OCI-LY3 (cell line): ENCODE measurements at regions not wholly inside any gene's neighbourhood (a gene's known extent, or its start where the extent isn't known, plus 50 kb on each side); places are given as distances from the start of the nearest gene placed in this dataset.
"Not testable (repeated sequence)": the region's sequence is repeated elsewhere in the genome, so short reads cannot be mapped to it uniquely, and the experiment has no call there.

ENCODE experiments used
- H2AFZ ChIP-seq: fragments of 200-600, 300-600 bp; shearing (Covaris generic); 2 replicates; pipeline ENCODE4 v1.6.0; 2014; ENCODE audit warnings: antibody characterized with exemption, low read depth, low read length
- H3K27ac ChIP-seq: fragments of 200-600, 300-600 bp; sonication (generic); 2 replicates; pipeline ENCODE4 v1.5.1; 2014; ENCODE audit warnings: mild to moderate bottlenecking, low read length, moderate library complexity, mixed read lengths
- H3K27me3 ChIP-seq: fragments of 200-600, 300-600 bp; sonication (generic); 2 replicates; pipeline ENCODE4 v1.6.1; 2014; ENCODE audit warnings: low read depth, low read length, mixed read lengths
- H3K36me3 ChIP-seq: fragments of 200-600, 300-600 bp; sonication (generic); replicated peaks from 2 replicates; pipeline ENCODE3; 2014; ENCODE audit warnings: low read depth, low read length, mixed read lengths
- H3K4me1 ChIP-seq: fragments of 300-600, 200-600 bp; sonication (generic); 2 replicates; pipeline ENCODE4 v1.6.1; 2014; ENCODE audit warnings: low read length, mixed read lengths
- H3K4me2 ChIP-seq: fragments of 200-600, 300-600 bp; sonication (generic); 2 replicates; pipeline ENCODE4 v1.6.1; 2014; ENCODE audit warnings: low read length, mixed read lengths
- H3K4me3 ChIP-seq: fragments of 300-600, 200-600 bp; sonication (generic); 2 replicates; pipeline ENCODE4 v1.5.1; 2014; ENCODE audit warnings: antibody characterized with exemption, mild to moderate bottlenecking, low read length, moderate library complexity
- H3K79me2 ChIP-seq: fragments of 300-600, 200-600 bp; shearing (Covaris generic); 2 replicates; pipeline ENCODE4 v1.6.1; 2014; ENCODE audit warnings: mild to moderate bottlenecking, low read length, mixed read lengths
- H3K9ac ChIP-seq: fragments of 300-600, 200-600 bp; shearing (Covaris generic); 2 replicates; pipeline ENCODE4 v1.6.0; 2014; ENCODE audit warnings: mild to moderate bottlenecking, low read length, moderate library complexity
- H3K9me3 ChIP-seq: fragments of 200-600, 300-600 bp; shearing (Covaris generic); 2 replicates; pipeline ENCODE4 v1.6.1; 2014; ENCODE audit warnings: low read length, mixed read lengths; ENCODE audit not compliant: insufficient read depth
- H4K20me1 ChIP-seq: fragments of 200-600, 300-600 bp; sonication (generic); 2 replicates; pipeline ENCODE4 v1.6.1; 2016; ENCODE audit warnings: low read length, mixed read lengths; ENCODE audit not compliant: insufficient read depth
- EZH2phosphoT487 ChIP-seq: fragments of 200-600 bp; shearing (Covaris generic); IDR thresholded peaks from 2 replicates; pipeline ENCODE4 v1.6.1; 2018; ENCODE audit warnings: antibody characterized with exemption, mixed run types, low read depth
- TF ChIP-seq, protein P1 (sequence below): fragments of 200-600, 300-600 bp; sonication (generic); IDR thresholded peaks from 2 replicates; pipeline ENCODE4 v1.5.1; 2014; ENCODE audit warnings: antibody characterized with exemption, low read length, low read depth

DNA sequence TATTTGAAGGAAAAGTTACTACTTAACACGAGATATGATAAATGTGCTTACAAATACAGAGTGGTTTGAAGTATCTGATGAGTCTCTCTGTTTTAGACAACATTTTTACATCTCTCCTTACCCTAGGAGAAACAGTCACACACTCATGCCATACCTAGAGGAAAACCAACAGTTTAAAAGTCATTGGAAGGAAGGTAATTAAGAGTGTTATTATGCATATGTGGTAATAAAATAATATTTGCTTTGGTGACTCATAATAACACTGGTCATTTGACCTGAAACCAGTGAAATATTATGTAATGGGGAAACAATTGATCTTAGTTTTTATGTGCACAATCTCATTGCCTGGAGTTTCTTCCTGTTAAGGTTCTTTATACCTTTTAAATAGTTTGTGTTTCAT is 136.9 kb upstream of the SOX21 start:
- Histone ChIP-seq H3K4me1 (no peaks in the 10 kb centered on the region), H3K4me3 (no peak overlapping the region), H3K79me2 (no peaks in the 10 kb centered on the region), H3K27ac (no peak overlapping the region), H3K36me3 (no peaks in the 10 kb centered on the region), H2AFZ (no peak overlapping the region), H4K20me1 (no peaks in the 10 kb centered on the region), H3K9me3 (no peaks in the 10 kb centered on the region), H3K9ac (no peak overlapping the region), H3K27me3 (no peaks in the 10 kb centered on the region), H3K4me2 (no peak overlapping the region)
- TF ChIP-seq EZH2phosphoT487: no peak
- TF ChIP-seq, protein P1, sequence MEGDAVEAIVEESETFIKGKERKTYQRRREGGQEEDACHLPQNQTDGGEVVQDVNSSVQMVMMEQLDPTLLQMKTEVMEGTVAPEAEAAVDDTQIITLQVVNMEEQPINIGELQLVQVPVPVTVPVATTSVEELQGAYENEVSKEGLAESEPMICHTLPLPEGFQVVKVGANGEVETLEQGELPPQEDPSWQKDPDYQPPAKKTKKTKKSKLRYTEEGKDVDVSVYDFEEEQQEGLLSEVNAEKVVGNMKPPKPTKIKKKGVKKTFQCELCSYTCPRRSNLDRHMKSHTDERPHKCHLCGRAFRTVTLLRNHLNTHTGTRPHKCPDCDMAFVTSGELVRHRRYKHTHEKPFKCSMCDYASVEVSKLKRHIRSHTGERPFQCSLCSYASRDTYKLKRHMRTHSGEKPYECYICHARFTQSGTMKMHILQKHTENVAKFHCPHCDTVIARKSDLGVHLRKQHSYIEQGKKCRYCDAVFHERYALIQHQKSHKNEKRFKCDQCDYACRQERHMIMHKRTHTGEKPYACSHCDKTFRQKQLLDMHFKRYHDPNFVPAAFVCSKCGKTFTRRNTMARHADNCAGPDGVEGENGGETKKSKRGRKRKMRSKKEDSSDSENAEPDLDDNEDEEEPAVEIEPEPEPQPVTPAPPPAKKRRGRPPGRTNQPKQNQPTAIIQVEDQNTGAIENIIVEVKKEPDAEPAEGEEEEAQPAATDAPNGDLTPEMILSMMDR: no peak

DNA sequence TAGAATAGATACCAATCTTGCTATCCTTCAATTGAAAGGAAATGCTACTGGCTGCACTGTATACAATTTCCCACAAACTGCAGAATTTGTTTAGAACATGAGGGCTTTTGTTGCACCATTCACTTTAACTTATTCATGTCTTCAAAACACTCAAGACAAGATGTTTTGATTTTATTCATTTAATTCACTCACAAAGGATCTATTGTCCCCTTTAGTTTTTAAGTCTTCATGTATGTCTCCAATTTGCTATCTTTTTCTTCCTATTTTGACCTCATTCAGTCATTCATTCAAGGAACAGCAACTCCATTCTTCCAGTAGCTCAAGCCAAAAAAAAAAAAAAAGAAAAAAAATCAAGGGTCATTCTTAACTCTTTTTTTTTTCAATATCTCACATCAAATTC is 130.6 kb upstream of the SOX21 start:
- no peaks in the 10 kb centered on the region for H3K9me3 ChIP-seq
- TF ChIP-seq, protein P1: no peak
- no peak for TF ChIP-seq EZH2phosphoT487

DNA sequence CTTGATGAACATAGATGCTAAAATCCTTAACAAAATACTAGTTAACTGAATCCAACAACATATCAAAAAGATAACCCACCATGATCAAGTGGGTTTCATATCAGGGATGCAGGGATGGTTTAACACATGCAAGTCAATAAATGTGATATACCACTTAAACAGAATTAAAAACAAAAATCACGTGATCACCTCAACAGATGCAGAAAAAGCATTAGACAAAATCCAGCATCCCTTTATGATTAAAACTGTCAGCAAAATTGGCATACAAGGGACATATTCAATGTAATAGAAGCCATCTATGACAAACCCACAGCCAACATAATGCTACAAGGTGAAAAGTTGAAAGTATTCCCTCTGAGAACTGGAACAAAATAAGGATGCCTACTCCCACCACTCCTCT is 124.7 kb upstream of the SOX21 start:
- H4K20me1 ChIP-seq, H3K4me3 ChIP-seq, H2AFZ ChIP-seq, H3K4me1 ChIP-seq, H3K9ac ChIP-seq, H3K36me3 ChIP-seq, H3K79me2 ChIP-seq, H3K27ac ChIP-seq, H3K27me3 ChIP-seq, H3K9me3 ChIP-seq, H3K4me2 ChIP-seq: not testable (repeated sequence)

More for the DNA sequence above, 130.6 kb upstream of the SOX21 start:
- Histone ChIP-seq H3K79me2 (no peaks in the 10 kb centered on the region), H3K4me1 (no peaks in the 10 kb centered on the region), H3K9ac (no peak overlapping the region), H3K27ac (no peak overlapping the region), H3K27me3 (no peaks in the 10 kb centered on the region), H3K4me2 (no peak overlapping the region), H2AFZ (no peak overlapping the region), H4K20me1 (no peaks in the 10 kb centered on the region), H3K36me3 (no peaks in the 10 kb centered on the region), H3K4me3 (no peak overlapping the region)

DNA sequence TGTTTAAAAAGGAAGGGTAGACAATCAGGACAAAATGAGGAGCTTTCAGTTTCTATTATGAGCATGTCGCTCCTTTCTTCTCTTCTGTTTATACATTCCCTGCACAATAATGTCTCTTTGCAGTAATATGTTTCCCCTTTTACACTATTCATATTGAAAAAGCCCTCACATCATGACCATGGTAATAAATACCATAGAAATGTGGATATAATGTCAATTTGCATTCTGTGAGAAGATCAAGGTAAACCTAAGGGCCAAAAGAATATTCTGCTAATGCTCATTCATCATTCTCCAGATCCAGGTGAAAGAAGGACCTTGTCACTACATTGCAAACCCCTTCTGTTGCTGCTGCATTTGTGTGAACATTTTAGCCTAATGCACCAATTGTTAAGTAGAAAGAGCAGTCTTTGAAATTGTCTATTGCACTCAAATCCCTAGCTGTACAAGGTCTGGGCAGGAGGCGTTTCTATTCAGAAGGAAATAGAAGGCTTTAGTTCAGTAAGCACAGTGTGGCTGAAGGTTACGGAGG is 117.6 kb upstream of the SOX21 start:
- Histone ChIP-seq H3K79me2 (no peaks in the 10 kb centered on the region), H3K4me3 (no peak overlapping the region), H3K9me3 (no peaks in the 10 kb centered on the region), H3K36me3 (no peaks in the 10 kb centered on the region), H2AFZ (no peak overlapping the region), H3K27me3 (peaks cover 7% of the 10 kb centered on the region; the same call in 1 of the 2 replicates), H3K9ac (no peak overlapping the region), H3K4me1 (peaks cover 4% of the 10 kb centered on the region; the same call in 1 of the 2 replicates), H4K20me1 (no peaks in the 10 kb centered on the region), H3K27ac (no peak overlapping the region), H3K4me2 (no peak overlapping the region)
- TF ChIP-seq, protein P1: no peak
- no peak for TF ChIP-seq EZH2phosphoT487
